Activated CD4-positive, CD25-positive, alpha-beta regulatory T cell treated with anti-CD3 and anti-CD28 coated beads, Interleukin-2, amount 50 U/mL, for 24 hours (primary cell): ENCODE measurements at regions not wholly inside any gene's neighbourhood (a gene's known extent, or its start where the extent isn't known, plus 50 kb on each side); places are given as distances from the start of the nearest gene placed in this dataset.

Experiments
- ATAC-seq, 2 donors: fragments of 150-1000 bp; cut with Tn5 transposase; one replicate each; pipeline ENCODE4 v1.10.0; 2021; ENCODE audit warnings: mild to moderate bottlenecking in 1 of 2, moderate library complexity in 1 of 2

DNA sequence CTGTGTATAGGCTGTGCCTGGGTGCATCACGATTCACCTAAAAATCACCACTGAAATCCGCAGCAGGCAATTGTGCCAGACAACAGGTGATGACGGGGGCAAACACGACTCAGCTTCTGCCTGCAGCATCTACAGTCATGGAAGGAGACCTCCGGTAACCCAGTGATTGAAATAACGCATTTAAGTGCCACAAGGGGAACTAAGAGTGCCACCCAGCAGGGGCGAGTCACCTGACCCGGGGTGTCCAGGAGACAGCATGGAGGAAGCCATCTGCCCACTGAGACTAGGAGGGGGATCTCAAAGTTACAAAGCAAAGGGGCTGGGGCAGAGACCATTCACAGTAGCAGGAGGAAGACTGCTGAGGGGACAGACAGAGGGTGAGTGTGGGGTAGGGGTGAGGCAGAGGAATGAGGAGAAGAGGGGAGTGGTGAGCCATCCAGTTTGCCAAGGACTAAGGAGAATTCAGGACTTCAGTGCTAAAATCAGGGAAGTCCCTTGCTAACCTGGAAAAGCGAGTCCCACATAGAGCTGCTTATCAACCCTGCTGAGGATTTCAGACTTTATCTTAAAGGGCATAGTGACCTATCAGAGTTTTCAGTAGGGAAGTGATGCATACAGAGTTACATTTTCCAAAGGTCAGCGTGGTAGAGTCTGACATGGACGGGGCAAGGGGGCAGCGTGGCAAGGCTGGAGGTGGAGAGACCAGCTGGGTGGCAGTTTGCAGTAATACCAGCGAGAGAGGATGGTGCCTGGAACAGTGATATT lies 256.7 kb upstream of the HES1 start:
- no peak for ATAC-seq

DNA sequence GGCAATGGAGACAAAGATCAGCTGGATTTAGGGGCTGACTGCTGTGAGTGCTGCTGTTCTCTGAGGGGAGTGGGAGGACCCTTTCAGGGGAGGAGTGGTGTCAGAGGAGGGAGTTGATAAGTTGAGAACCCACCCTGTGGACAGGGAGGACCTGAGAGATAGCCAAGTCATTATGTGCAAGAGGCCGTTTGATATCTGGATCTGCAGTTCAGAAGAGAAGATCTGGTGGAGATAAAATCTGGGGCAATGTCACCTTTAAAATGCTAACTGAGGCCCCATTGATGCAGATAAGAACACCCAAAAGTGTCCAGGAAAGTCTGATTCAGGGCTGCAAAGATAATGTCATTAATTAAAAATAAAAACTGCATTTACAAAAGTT lies 256.1 kb upstream of the HES1 start:
- no peak for ATAC-seq

DNA sequence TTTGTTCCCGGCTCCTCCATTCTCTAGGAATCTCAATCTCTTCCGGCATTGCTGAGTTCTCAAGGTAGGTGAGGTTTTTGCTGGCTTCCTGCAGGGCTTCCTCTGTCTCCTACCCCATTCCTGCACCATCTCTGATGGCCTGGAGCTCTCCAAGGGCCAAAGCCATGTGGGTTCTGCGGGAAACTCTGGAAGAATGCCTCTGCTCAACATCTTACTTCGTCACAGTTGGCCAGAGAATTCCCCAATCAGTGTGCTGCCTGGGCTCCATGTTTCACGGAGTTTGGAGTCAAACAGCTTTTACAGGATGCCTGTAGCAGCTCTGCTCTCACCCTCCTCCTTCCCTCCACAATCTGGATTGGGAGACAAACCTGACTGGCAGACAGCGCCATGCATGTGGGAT lies 253.9 kb upstream of the HES1 start:
- ATAC-seq = no peak

GRCh38 chr3:193883551-193883950 lies 252.4 kb upstream of the HES1 start:
- ATAC-seq = no peak

GRCh38 chr3:193884027-193884426 lies 251.9 kb upstream of the HES1 start:
- no peak for ATAC-seq

- ATAC-seq = no peak
Measured at GRCh38 chr3:193884652-193885051, 251.3 kb upstream of the HES1 start.

DNA sequence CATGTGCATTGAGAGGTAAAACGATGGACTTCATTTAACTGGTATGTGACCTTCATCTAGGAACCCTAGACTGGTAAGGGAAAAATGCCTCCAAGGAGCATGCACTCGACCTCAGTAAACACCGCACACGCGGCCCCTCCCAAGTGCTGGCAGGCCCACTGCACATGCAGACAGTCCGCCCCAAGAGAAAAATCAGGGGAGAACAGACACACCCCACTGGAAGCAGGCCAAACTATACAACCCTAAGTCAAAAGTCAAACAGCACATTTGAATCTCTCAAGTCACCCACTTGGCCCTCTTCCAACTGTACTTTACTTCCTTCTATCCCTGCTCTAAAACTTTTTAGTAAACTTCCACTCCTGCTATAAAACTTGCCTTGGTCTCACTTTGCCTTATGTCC lies 250.1 kb upstream of the HES1 start:
- no peak for ATAC-seq

DNA sequence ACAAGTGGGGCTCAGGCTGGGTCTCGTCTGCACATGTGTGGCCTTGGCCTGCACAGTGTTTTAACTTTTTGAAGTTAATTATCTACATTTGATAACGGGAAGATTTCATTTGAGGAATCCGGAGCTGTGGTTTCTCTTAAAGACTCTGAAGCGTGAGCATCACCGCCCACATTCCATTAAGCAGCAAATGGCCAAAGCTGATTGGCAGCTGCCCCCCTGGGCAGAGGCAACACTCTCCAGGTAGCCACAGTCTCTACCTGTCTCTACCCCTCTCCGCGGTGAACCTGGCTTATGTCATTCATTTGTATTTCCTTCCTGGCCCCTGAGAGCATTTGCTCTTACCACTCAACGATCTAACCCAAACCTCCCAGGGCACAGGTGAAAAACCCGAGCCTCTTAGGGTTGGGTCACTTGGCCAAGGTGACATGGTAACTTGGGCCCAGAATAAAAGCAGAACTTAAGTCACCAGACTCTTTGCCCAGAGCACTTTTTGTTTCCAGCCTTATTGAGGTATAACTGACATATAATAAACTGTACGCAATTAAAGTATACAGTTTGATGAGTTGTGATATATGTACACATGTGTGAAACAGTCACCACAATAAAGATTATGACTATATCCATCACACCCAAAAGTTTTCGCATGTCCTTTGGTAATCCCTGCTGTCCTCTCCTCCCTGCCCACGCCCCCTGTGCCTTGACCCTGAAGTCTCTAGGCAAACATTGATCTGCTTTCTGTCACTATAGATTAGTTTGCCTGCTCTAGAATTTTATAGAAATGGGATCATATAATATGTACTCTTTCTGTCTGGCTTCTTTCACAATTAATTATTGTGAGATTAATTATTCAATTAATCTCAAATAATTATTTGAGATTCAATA lies 245.7 kb upstream of the HES1 start:
- ATAC-seq = no peak

GRCh38 chr3:193894121-193894863 lies 241.7 kb upstream of the HES1 start:
- no peak for ATAC-seq

DNA sequence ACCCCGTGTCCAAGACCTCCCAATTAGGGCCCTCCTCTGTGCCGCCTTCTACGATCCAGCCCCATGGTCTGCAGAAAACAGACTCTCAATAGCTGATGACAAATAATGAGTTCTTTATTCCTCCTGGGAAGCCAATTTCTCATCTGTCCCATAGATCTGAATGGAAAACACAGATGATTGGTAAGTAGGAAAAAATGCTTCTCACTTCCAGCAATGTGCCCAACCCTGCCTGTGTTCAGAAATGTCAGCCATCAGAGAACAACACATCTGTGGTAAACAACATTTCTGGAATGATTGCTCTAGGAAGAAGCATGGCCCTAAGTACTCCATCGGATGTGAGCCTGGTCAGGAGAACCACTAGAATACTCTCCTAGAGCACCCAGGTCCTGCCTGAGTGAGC lies 240.5 kb upstream of the HES1 start:
- no peak for ATAC-seq

GRCh38 chr3:193896419-193896818 lies 239.5 kb upstream of the HES1 start:
- ATAC-seq = no peak

DNA sequence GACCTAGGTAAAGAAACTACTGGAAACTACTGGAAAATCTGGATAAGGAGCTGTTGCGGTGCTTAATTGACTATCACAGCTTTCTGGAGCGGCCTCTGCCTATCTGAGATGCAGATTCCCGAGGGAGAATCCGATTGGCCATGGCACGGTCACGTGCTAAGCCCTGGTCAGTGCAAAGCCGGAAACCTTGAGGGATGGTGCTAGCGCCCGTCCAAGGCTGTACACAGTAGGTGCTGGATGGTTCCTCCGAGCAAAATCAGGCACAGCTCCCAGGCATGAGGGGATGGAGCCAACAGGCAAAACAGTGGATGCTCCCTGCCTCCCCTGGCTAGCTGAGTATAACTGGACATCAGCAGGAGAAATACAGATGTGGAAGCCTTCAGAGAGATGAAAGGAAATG lies 238.7 kb upstream of the HES1 start:
- no peak for ATAC-seq

DNA sequence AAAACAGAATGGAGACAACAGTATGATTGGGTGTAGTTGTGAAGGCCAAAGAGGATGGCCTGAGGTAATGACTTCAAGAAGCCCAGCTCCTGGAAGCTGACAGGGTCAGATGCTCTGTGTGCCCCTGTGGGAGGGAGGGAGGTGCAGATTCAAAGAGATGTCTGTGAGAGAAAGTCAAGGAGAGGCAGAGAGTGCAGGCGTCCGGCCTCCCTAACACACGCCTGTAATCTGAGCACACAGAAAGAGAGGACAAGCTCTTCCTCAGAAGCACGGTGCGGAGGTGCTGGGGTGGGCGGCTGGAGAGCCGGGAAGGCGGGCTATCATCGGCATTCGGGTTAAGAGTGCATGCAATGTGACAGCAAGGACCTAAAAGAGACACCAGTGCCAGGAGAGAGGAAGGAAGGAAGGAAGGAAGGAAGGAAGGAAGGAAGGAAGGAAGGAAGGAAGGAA lies 238.2 kb upstream of the HES1 start:
- ATAC-seq = no peak

- ATAC-seq = no peak
Measured at GRCh38 chr3:193899001-193899400, 236.9 kb upstream of the HES1 start.

DNA sequence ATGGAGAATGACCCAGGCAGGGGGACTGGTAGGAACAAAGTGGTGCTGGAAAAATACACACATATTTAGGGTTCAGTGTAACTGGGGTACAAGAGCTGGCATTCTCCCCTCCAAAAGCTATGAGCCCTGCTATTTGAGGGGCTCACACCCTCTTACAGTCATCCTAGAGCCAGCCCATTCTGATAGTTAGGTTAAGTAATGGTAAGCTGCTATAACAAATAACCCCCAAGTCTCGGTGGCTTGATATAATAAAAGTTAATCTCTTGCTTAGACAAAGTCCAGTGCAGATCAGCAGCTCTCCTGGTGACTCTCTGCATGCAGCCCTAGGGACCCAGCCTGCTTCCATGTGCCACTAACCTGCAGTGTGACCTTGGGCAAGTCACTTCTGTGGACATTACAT lies 234.9 kb upstream of the HES1 start:
- no peak for ATAC-seq

- no peak for ATAC-seq
Measured at GRCh38 chr3:193902607-193903511, 233.1 kb upstream of the HES1 start.

DNA sequence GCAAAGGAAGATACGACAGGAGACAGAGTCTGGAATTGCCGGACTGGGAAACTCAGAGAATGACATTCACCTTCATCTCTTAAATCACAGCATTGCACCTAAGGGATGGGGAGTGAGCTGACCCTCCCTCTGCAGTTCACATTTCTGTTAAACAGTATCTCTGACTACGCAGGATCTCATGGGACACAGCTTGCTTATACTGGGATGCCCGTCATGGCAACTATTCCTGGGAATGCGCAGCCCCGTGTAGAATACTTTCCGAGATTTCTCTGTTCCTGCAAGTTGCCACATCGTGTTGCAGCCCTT lies 232.5 kb upstream of the HES1 start:
- no peak for ATAC-seq

DNA sequence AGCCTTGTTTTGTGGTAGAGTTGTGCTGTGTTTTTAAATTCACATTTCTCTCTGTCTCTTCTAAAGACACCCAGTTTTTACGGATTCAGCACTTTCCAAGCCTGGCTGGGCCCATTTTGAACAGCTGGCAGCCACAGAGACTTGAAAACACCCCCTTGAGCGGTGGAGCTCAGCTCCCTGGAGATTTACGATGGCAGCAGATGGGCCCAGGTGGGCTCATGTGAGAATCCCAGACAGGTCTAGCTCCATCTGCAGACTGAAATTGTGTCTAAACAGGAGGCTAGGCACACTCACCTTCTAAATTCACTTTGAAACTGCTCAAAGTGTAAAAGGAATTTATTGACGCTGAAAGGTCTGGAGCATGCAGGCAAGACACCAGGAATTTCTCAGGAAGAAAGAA lies 232.0 kb upstream of the HES1 start:
- no peak for ATAC-seq

GRCh38 chr3:193905541-193906396 lies 230.2 kb upstream of the HES1 start:
- no peak for ATAC-seq

DNA sequence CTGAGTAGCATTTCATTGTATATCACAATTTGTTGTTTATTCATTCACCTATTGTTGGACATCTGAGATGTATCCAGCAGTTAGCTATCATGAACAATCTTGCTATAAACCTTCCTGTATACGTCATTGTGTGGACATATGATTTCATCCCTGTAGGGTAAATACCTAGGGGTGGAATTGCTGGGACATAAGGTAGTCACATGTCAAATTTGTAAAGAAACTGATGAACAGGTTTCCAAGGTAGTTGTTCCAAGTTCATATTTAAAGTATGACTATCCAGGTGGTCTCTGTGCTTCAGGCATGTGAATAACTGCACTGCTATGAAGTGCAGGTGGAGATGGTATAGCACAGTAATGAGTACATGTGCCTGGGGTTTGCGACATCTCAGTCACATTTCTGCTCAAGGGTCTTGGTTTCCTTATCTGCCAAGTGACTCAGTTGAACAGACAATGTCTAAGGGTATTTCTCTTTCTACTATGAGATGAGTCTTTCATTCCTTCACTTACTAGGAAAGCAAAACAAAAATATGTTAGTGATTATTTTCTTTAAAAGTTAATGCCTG lies 229.0 kb upstream of the HES1 start:
- no peak for ATAC-seq

DNA sequence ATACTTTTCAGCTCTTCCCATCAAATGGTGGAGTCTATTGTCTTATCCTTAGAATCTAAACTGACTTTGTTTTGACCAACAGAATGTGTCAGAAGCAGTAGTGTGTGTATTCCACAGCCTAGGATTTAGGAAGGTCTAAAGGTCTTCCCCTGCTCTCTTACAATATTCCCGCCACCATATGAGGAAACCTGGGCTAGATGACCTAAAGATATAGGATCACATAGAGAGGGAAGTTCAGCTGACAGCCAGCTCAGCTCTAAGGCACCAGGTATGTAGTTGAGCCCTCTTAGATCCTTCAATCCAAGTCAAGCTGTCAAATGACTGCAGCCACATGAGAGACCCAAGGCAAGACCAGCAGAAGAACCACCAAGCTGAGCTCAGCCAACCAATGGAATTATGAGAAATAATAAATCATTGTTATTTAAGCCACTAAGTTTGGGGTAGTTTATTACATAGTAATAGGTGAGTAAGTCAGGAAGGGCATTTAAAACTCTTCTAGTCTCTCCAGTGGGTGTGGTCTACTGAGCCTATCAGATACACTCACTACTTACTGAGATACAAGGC lies 227.7 kb upstream of the HES1 start:
- ATAC-seq = no peak
